Keratinocyte (primary cell): ENCODE measurements at regions not wholly inside any gene's neighbourhood (a gene's known extent, or its start where the extent isn't known, plus 50 kb on each side); places are given as distances from the start of the nearest gene placed in this dataset.
"Not testable (repeated sequence)": the region's sequence is repeated elsewhere in the genome, so short reads cannot be mapped to it uniquely, and the experiment has no call there.

Experiments
- DNase-seq: peaks from one replicate; pipeline ENCODE4 v3.0.0-alpha.2; 2011; ENCODE audit warnings: low read depth, missing footprints, low spot score
- FAIRE-seq: peaks from 2 replicates; lab custom pipeline; 2011; peaks lifted over from hg19 to GRCh38; lab: Jason Lieb, UNC
- H2AFZ ChIP-seq: 2 replicates; pipeline ENCODE4 v1.6.0; 2012; ENCODE audit warnings: low read length, control low read depth, inconsistent platforms; ENCODE audit not compliant: control insufficient read depth
- H3K27ac ChIP-seq: 2 replicates; pipeline ENCODE4 v1.5.1; 2011; ENCODE audit warnings: low read length; ENCODE audit not compliant: control insufficient read depth, insufficient read depth
- H3K27me3 ChIP-seq: 3 replicates; pipeline ENCODE4 v1.6.0; 2011; ENCODE audit warnings: low read length; ENCODE audit not compliant: control insufficient read depth, insufficient read depth; ENCODE audit errors: extremely low read depth
- H3K36me3 ChIP-seq, 2 experiments: 2 replicates in 1 of 2; 3 replicates in 1 of 2; pipeline ENCODE4 v1.5.1; 2011; ENCODE audit warnings: low read length in 2 of 2, mild to moderate bottlenecking in 1 of 2; ENCODE audit not compliant: control insufficient read depth in 2 of 2, insufficient read depth in 2 of 2; ENCODE audit errors: extremely low read depth in 1 of 2
- H3K4me1 ChIP-seq: 3 replicates; pipeline ENCODE4 v1.5.1; 2011; ENCODE audit warnings: low read length; ENCODE audit not compliant: control insufficient read depth, insufficient read depth; ENCODE audit errors: extremely low read depth
- H3K4me2 ChIP-seq: 3 replicates; pipeline ENCODE4 v1.6.0; 2011; ENCODE audit warnings: low read depth, low read length; ENCODE audit not compliant: control insufficient read depth, insufficient read depth; ENCODE audit errors: extremely low read depth
- H3K4me3 ChIP-seq, 3 experiments: fragments of 200-600 bp in 1 of 3; sonication (generic) in 1 of 3; 2 replicates in 2 of 3; 3 replicates in 1 of 3; pipeline ENCODE4 v1.5.1; 2011 to 2016; ENCODE audit warnings: low read length in 3 of 3, mild to moderate bottlenecking in 3 of 3, control low read depth in 2 of 3, inconsistent platforms in 1 of 3, low read depth in 1 of 3, mixed read lengths in 1 of 3, mixed run types in 1 of 3, moderate library complexity in 1 of 3; ENCODE audit not compliant: control insufficient read depth in 2 of 3, insufficient read depth in 2 of 3; ENCODE audit errors: extremely low read depth in 1 of 3
- H3K79me2 ChIP-seq: 2 replicates; pipeline ENCODE4 v1.6.0; 2012; ENCODE audit warnings: low read length; ENCODE audit not compliant: control insufficient read depth, insufficient read depth
- H3K9ac ChIP-seq: 3 replicates; pipeline ENCODE4 v1.6.0; 2011; ENCODE audit warnings: low read length; ENCODE audit not compliant: control insufficient read depth, insufficient read depth; ENCODE audit errors: extremely low read depth
- H3K9me1 ChIP-seq: 3 replicates; pipeline ENCODE4 v1.6.0; 2011; ENCODE audit warnings: low read length; ENCODE audit not compliant: control insufficient read depth, insufficient read depth; ENCODE audit errors: extremely low read depth
- H3K9me3 ChIP-seq: 2 replicates; pipeline ENCODE4 v1.5.1; 2012; ENCODE audit warnings: low read depth, low read length; ENCODE audit not compliant: control insufficient read depth
- H4K20me1 ChIP-seq: 3 replicates; pipeline ENCODE4 v1.6.0; 2011; ENCODE audit warnings: low read length; ENCODE audit not compliant: control insufficient read depth, insufficient read depth; ENCODE audit errors: extremely low read depth
- EZH2 ChIP-seq: IDR thresholded peaks from one replicate; pipeline ENCODE4 v1.6.1; 2012; ENCODE audit warnings: inconsistent platforms, mild to moderate bottlenecking, low read length, moderate library complexity
- dilution Hi-C: fragments of 300-500 bp; cut with MboI; formaldehyde crosslinking; loops from one replicate; pipeline ENCODE4 v1.7.0; 2020; ENCODE audit warnings: low sequenced_read_pairs; ENCODE audit not compliant: extremely low pct_ligation_motif_present
- TF ChIP-seq, protein P1 (sequence below), 3 experiments: IDR thresholded peaks in 1 of 3; conservative IDR thresholded peaks in 1 of 3; optimal IDR thresholded peaks in 1 of 3; 2 replicates in 2 of 3; 3 replicates in 1 of 3; pipeline versions ENCODE3 to v1.5.1; 2011; ENCODE audit warnings: low read length in 3 of 3, mild to moderate bottlenecking in 3 of 3, moderate library complexity in 2 of 3, control low read depth in 1 of 3, inconsistent platforms in 1 of 3; ENCODE audit not compliant: insufficient read depth in 2 of 3; ENCODE audit errors: extremely low read depth in 1 of 3

DNA sequence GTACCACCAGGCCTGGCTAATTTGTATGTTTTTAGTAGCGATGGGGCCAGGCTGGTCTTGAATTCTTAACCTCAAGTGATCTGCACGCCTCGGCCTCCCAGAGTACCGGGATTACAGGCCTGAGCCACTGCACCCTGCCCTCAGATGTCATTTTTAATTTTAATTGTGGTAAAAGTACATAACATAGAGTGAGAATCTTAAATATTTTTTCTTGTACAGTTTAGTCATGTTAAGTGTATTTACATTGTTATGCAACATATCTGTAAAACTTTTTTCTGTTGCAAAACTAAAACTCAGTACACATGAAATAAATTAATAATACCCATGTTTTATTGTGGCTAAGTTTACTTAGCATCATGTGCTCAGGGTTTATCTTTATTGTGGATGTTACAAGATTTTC lies 231.4 kb downstream of the ALG10 start:
- dilution Hi-C loops, result no loop called here
- H4K20me1 ChIP-seq, result no peaks in the 10 kb centered on the region
- H3K9me1 ChIP-seq, result no peaks in the 10 kb centered on the region
- H3K79me2 ChIP-seq, result no peaks in the 10 kb centered on the region
- TF ChIP-seq, protein P1, sequence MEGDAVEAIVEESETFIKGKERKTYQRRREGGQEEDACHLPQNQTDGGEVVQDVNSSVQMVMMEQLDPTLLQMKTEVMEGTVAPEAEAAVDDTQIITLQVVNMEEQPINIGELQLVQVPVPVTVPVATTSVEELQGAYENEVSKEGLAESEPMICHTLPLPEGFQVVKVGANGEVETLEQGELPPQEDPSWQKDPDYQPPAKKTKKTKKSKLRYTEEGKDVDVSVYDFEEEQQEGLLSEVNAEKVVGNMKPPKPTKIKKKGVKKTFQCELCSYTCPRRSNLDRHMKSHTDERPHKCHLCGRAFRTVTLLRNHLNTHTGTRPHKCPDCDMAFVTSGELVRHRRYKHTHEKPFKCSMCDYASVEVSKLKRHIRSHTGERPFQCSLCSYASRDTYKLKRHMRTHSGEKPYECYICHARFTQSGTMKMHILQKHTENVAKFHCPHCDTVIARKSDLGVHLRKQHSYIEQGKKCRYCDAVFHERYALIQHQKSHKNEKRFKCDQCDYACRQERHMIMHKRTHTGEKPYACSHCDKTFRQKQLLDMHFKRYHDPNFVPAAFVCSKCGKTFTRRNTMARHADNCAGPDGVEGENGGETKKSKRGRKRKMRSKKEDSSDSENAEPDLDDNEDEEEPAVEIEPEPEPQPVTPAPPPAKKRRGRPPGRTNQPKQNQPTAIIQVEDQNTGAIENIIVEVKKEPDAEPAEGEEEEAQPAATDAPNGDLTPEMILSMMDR (optimal IDR thresholded peaks at IDR 0.05 in 1 of 3, IDR thresholded peaks at IDR 0.05 in 1 of 3, conservative IDR thresholded peaks at IDR 0.05 in 1 of 3; ENCODE audit: extremely low read depth in 1 of 3, insufficient read depth in 2 of 3, low read length in 3 of 3), result no peak
- no peak for TF ChIP-seq EZH2
- H3K9ac ChIP-seq, result no peak overlapping the region
- no peak overlapping the region for H2AFZ ChIP-seq
- H3K9me3 ChIP-seq, result no peaks in the 10 kb centered on the region
- no peaks in the 10 kb centered on the region for H3K4me1 ChIP-seq
- no peak overlapping the region for H3K4me2 ChIP-seq
- H3K36me3 ChIP-seq, result no peaks in the 10 kb centered on the region
- FAIRE-seq, result no peak
- H3K4me3 ChIP-seq, result no peak overlapping the region
- no peak for DNase-seq
- no peak overlapping the region for H3K27ac ChIP-seq
- no peaks in the 10 kb centered on the region for H3K27me3 ChIP-seq

DNA sequence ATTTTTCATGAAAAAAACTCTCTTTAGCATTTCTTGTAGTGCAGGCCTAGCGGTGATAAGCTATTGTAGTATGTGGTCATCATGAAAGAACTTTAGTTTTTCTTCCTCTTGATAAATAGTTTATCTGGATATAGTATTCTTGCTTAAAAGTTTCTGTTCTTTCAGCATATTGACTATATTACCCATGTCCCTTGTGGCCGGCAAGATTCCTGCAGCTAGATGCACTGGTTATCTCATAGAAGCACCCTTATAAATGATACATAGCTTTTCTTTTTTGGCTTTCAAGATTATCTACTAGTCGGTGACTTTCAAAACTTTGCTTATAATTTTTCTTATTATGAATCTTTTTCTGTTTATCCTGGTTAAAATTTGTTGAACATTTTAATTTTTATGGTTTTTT lies 234.8 kb downstream of the ALG10 start:
- no peaks in the 10 kb centered on the region for H4K20me1 ChIP-seq
- no peaks in the 10 kb centered on the region for H3K79me2 ChIP-seq
- no peaks in the 10 kb centered on the region for H3K4me1 ChIP-seq
- H3K27ac ChIP-seq, result no peak overlapping the region
- H3K9ac ChIP-seq, result no peak overlapping the region
- no peaks in the 10 kb centered on the region for H3K9me1 ChIP-seq
- H3K4me3 ChIP-seq, result no peak overlapping the region
- no peaks in the 10 kb centered on the region for H3K27me3 ChIP-seq
- H3K36me3 ChIP-seq, result no peaks in the 10 kb centered on the region
- DNase-seq (no peak), FAIRE-seq (no peak)
- H2AFZ ChIP-seq, result no peak overlapping the region
- H3K4me2 ChIP-seq, result no peak overlapping the region
- TF ChIP-seq, protein P1 (optimal IDR thresholded peaks at IDR 0.05 in 1 of 3, IDR thresholded peaks at IDR 0.05 in 1 of 3, conservative IDR thresholded peaks at IDR 0.05 in 1 of 3; ENCODE audit: extremely low read depth in 1 of 3, insufficient read depth in 2 of 3, low read length in 3 of 3), result no peak
- TF ChIP-seq EZH2, result no peak
- dilution Hi-C loops, result no loop called here
- H3K9me3 ChIP-seq, result no peaks in the 10 kb centered on the region

GRCh38 chr12:34262140-34262539 lies 239.8 kb downstream of the ALG10 start:
- H3K36me3 ChIP-seq, H3K9me3 ChIP-seq, H3K79me2 ChIP-seq, H3K27me3 ChIP-seq, H4K20me1 ChIP-seq, H2AFZ ChIP-seq, DNase-seq, H3K27ac ChIP-seq, FAIRE-seq, dilution Hi-C loops, H3K4me3 ChIP-seq, H3K4me1 ChIP-seq, H3K9ac ChIP-seq, H3K4me2 ChIP-seq, H3K9me1 ChIP-seq: not testable (repeated sequence)
